ENCODE measurements at regions not wholly inside any gene's neighbourhood (a gene's known extent, or its start where the extent isn't known, plus 50 kb on each side); places are given as distances from the start of the nearest gene placed in this dataset.

DNA sequence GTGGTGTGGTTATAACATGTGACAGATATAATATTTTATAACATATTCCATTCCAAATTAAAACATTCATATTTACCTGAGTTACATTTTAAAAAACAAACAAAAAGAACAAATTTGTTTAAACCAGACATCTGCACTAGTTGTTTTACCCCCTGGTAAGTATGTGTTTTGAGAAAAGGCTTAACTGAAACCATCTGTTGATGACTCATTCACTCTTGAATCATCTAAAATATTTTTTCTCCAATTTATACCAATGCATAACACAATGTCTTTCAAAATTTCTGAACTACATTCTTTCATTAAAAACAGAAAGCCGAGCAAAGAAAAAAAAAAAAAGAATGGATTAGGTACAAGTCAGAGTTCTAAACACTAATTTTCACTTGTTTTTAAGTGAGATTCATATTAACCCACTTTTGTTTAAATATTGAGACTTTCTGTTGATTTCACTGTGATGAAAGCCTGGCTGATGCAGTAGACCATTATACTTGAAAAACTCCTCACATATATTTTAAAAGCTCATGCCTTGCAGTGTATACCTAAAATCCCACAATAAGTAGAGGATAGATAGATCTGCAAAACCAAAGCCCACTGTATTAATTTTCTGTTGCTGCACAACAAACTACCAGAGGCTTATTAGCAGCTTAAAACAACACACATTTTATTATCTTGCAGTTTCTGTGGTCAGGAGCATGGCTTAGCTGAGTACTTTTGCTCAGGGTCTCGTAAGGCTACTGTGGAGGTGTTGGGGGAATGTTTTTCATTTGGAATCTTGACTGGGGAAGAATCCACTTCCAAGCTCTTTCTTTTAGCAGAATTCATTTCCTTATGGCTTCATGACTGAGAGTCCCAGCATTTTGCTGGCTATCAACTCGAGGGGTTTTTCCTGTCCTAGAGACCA lies 221.5 kb downstream of the PCDH18 start:
- DNase-seq: no peak

DNA sequence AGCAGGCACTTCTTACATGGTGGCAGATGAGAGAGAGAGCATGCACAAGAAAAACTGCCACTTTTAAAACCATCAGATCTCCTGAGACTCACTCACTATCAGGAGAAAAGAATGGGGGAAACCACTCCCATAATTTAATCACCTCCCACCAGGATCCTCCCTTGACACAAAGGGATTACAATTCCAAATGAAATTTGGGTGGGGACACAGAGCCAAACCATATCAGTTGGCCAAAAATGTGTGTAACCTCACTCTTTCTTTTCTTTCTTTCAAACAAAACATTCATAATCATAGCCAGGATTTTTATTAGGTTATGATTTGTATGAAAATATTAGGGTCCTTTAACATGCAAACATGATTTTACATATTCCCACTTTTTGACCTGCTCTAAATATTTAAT lies 222.1 kb downstream of the PCDH18 start:
- no peak for DNase-seq

DNA sequence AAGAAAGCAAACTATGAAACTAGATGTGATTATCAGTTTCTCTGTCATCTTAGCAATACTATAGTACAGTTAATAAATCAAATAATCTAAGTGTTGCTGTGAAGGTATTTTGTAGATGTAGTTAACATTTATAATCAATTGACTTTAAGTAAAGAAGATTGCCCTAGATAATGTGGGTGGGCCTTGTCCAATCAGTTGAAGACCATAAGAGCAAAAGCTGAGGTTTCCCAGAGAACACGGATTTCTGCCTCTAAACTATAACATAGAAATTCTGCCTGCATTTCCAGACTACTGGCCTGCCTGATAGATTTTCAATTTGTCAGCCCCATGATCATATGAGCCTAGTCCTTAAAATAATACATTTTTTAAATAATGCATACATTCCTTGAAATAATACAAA lies 222.9 kb downstream of the PCDH18 start:
- no peak for DNase-seq

DNA sequence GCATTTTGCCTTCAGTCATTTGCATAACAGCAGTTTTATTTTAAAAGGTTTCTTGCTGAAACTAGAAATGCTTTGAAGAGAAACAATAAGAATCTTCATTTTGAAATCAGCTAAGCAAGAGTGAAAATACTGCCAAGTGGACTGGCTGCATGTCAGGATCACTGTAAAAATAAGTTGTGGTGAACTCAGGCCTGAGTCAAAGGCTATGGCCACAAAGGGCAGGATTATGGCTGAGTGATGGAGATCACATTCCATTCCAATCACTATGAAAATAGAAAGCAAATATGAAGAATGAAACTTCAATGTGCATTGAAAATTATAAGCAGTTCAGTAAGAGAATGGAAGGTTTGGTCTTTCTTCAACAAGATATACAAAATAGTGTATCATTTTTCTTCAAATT lies 224.5 kb downstream of the PCDH18 start:
- DNase-seq: no peak

DNA sequence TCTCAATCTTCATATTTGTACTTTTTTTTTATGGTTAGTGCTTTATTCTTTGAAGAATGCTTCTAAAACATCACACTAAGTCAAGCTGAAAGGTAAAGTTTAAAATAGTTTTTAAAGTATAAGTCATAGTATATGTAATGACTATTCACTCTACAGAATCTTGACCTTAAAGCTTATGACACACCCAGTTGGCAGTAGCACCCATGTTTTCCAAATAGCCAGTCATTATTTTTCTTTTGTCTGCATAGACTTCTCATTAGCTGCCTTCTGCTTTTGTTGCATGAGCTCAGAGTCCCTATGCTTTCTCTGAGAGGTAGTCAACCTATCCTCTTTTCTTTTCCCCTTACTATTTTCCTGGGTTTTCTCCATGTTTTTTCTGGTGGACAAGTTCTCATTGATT lies 231.5 kb downstream of the PCDH18 start:
- no peak for DNase-seq

DNA sequence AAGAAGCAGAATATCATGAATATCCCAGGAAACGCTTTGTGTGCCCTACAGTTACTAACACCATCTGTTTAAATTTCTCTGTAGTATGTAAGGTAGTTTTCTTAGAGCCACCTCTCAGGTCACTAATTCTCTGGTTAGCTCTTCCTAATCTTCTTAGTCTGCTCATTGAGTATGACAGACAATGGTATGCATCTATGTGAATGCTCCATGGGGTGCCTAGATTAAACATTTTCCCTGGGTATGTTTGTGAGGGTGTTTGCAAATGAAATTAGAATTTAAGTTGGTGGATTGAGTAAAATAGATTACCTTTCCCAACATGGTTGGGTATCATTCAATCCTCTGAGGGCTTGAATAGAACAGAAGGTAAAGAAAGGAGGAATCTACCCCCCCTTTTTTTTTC lies 233.0 kb downstream of the PCDH18 start:
- DNase-seq: no peak

DNA sequence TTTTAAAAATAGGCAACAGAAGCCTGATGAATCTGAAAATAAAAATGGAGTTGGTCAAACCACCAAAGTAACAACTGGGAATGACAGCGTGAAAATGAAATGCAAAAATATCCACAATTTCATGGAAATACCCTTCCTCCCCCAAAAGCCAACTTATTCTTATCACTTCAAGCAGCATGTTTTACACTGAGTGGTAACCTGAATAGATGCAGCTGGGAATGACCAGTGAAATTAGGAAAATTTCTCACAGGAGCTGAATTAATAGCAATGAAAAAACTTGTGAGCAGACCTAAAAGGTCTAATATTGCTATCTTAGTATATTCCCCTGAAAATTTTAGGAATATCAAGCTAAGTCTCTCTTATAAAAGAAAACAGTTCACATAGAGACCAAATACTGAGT lies 239.0 kb downstream of the PCDH18 start:
- DNase-seq: peak in 1 of 2 donors; percentile 9

DNA sequence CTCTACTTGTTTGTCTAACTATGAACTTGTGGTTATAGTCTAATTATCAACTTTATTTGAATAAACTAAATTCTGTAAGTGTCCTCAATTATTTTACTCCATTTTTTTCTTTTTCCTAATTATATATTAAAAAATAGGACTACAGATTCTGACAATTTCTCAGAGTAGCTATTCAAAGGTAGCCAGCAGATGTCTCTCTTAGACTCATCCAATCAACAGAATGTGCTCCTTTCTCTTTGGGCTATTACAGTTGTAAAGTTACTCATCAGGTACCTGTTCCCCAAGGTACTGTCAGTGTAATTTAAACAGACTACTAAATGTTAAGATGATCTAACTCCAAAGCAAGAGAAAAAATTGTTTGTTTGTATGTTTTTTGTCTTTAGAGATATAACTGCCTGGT lies 248.6 kb downstream of the PCDH18 start:
- DNase-seq: no peak

DNA sequence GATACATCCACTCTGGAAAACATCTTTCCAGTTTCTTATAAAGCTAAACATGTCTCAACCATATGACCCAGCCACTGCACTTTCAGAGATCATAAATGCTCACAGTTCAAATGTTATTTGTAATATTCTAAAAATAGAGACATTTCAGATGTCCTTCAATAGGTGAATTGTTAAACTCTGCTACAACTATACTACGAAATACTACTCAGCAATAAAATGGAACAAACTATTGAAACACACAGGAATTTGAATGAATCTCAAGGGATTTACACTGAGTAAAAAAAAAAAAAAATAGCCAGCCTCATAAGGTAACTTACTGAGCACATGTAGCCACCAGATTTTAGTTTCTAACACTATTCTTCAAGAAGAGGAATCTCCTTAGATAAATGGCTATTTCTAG lies 253.9 kb downstream of the PCDH18 start:
- DNase-seq: no peak

DNA sequence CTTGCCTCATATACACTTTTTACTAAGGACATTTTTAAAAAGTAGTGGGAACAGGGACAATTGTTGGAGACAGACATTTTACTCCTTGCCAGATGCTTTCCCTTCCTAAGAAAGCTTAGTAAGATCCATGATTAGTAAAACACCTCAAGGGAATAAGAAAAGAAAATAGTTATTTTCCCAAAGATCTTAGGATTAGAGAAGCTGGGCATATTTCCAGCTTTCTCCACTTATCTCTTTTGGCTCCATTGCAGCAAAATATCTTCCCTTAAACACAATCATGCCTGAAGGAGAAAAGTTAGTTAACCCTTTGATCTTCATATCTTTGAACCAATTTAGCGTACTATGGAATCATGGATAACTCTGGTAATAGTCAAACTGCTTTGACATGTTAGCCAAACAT lies 257.9 kb downstream of the PCDH18 start:
- peak in 1 of 2 donors; percentile 12 for DNase-seq

DNA sequence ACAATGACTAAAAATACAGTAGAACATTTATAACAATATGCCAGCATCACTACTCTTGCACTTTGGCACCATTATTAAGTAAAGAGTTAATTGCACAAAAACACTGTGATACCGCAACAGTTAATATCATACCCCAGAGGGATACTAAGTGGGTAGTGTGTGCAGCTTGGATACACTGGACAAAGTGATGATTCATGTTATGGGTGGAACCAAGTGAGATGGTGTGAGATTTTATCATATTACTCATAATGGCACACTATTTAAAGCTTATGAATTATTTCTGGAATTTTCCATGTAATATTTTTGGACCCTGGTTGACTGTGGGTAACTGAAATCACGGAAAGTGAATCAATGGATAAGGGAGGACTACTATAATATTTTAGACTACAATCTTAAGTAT lies 265.3 kb downstream of the PCDH18 start:
- DNase-seq: no peak

DNA sequence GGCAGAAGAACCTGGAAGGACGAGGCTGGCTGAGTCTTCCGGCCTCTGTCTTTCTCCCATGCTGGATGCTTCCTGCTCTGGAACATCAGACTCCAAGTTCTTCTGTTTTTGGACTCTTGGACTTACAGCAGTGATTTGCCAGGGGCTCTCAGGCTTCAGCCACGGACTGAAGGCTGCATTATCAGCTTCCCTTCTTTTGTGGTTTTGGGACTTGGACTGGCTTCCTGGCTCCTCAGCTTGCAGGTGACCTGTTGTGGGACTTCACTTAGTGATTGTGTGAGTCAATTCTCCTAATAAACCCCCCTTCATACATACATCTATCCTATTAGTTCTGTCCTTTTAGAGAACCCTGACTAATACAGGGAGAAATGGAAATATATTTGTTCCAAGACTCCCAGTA lies 265.8 kb downstream of the PCDH18 start:
- DNase-seq: no peak

DNA sequence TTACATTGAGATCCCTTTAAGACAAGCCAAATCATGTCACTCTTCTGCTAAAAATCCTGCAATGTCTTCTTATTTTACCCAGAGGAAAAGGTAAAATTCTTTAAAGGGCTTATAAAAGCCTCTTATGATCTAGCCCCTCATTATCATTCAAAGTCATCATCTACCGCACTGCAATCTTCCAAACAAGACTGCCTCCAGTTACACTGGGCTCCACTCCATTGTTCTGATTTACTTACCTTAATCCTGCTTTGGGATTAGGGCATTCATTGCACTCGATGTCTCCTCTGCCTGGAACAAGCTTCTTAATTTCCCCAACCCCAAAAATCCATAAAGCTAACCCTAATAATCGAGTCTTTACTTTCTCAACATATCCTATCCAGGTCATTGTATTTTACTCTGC lies 269.1 kb downstream of the PCDH18 start:
- DNase-seq: no peak

DNA sequence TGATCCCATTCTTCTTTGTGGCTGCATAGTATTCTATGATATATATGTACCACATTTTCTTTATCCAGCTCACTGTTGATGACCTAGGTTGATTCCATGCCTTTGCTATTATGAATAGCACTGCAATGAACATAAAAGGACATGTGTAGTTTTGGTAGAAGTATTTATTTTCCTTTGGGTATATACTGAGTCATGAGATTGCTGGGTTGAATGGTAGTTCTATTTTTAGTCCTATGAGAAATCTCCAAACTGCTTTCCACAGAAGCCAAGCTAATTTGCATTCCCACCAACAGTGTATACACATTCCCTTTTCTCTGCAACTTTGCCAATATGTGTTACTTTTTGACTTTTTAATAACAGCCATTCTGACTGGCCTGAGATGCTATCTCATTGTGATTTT lies 278.3 kb downstream of the PCDH18 start:
- no peak for DNase-seq

DNA sequence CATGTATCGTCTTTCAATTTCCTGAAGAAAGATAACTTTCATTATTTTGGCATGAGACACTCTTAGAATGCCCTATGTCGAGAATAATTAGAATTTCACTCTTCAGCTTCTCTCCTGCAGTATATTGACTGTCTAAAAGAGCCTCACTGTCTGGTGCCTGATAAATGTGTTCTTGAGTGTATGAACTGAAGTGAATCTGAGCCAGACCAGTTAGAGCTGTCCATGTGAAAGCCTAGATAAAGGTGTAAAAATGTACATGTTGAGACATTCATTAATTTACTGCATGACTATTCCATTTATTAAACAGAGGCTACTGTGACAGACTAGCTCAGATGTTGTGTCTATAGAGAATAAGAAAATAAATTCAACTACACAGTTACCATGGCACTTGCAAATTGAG lies 283.2 kb downstream of the PCDH18 start:
- DNase-seq: no peak

DNA sequence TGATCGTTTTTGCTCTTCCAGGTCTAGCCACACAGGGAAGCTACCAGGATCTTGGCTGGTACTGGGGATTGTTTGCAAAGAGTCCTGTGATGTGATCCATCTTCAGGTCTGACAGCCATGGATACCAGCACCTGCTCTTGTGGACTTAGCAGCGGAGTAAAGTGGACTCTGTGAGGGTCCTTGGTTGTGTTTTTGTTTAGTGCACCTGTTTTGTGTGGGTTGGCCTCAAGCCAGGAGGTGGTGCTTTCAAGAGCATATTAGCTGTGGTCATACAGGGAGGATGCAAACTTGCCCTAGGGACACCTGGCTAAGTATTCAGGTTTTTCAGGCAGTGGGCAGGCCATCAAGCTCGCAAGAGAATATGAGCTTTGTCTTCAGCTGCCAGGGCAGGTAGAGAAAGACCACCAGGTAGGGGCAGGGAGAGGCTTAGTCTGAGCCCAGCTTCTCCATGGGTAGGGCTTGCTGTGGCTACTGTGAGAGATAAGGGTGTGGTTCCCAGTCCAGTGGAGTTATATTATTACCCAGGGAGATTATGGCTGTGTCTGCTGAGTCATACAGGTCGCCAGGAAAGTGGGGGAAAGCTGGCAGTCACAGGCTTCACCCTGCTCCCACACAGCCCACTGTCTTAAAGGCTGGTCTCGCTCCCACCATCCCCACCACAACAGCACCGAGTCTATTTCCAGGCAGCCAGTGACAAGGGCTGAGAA lies 293.7 kb downstream of the PCDH18 start:
- no peak for DNase-seq

DNA sequence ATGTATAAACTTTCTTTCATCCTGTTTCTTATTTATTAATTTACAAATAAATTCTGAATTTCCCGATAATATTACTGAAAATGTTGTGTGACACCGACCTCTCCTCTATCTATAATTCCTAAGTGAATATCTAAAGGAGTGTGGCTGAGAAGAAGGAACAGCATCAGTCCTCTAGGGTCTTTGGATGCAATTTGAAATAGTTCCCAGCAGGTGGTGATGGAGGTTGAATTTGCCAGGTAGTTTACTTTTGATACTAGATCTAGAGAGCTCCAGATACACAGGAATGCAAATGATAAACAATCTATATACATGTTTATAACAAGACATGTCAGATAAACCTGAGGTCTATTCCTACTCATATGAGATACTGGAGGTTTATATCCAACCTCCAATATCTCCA lies 305.4 kb downstream of the PCDH18 start:
- no peak for DNase-seq

DNA sequence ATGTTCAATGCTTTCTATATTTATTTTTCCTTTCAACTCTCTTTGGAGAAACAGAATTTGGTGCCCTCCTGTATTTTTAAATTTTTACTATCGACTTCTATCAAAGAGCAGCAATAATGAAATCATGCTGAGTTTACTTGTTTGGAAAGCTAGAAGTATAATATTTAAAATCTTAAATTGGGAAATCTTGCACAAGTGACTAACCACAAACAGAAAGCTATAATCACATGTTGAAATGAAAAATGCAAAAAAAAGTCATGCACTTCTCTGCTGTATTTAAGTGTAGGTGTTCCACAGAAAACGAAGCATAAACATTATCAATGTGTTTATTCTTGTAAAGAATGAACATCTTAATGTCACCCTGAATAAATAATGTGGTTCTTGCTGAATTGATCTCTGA lies 306.1 kb downstream of the PCDH18 start:
- DNase-seq: no peak

DNA sequence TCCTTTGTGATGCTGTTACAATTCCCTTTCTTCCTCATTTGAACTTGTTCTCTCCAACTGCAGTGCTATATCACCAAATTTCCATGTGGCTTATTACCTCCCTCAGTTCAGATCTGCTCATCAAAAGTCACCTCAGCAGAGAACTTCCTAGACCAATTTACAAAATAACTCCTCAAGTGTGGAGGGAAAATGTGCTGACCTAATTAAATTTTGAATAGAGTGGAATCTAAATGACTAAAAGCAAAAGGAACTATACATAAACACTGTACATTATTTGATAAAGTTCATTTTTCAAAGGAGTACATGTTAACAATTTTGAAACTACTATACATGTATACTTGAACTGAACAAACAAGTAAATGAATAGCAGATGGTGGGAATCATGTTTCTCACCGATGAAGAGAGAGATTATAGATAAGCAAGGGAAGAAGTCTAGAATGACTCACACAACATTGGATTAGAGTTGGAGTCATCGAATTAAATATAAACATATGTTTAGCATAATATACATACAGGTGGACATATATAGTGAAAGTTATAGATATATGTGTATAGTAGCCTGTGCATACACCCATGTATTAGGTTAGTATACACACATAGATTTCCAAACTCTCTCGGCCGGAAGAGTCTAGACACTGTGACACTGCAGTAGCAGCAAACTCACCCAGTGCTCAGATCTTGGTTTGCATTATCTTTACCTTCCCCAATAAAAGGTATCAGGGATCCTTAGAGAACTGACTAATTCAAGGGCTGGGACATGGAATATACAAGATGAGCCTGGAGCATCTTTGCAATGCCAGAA lies 318.7 kb downstream of the PCDH18 start:
- no peak for DNase-seq

DNA sequence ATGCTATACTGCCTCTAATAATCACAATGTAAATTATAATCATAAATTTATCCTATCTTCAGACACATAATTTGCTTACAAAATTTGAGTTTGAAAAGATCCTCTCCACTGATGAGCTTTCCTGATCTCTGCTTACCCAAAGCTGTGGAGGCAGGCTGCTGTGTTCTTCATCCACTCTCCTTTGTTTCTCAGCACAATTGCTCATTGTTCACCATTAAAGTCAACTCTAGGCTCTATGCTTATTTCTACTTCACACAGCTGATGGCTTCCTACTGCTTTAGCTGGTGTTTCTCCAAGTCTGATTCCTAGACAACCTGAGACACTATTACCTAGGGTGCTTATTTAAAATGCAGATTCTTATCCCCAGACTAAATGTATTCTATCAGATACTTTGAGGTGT lies 319.7 kb downstream of the PCDH18 start:
- no peak for DNase-seq

DNA sequence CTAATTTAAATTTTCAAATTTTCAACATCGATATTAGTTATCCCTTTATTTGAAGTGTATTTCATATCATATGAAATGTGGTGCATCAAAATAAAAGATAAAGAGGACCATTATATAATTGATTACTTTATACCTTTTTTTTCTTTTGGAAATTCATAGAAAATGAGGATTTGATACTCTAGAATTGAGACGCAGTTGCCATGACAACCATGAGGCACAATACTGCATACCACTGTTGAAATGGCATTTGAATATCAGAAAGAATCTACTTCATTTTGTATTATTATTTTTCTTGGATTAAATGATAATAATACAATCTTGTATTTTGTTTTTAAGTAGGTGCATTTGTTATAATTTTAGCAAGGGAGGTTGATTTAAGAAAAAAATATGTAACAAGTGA lies 323.1 kb downstream of the PCDH18 start:
- DNase-seq: no peak

DNA sequence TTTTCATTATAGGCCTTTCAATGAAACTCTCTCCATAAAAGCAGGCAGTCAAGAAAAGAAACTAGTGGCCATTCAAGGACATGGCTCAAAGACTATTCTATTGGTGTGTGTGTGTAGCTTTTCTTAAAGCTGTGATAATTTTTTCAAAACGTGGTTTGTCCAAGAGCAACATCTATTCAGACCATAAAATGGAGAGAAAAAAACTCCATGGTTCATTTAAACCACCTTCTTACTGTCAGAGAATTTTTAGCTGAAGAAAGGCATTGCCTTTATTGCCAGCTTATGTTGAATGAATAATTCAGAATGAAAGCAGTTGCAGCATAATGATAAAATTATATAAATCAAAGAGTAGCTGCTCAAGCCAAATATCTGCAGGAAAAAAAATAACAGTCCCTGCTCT lies 325.5 kb downstream of the PCDH18 start:
- no peak for DNase-seq

DNA sequence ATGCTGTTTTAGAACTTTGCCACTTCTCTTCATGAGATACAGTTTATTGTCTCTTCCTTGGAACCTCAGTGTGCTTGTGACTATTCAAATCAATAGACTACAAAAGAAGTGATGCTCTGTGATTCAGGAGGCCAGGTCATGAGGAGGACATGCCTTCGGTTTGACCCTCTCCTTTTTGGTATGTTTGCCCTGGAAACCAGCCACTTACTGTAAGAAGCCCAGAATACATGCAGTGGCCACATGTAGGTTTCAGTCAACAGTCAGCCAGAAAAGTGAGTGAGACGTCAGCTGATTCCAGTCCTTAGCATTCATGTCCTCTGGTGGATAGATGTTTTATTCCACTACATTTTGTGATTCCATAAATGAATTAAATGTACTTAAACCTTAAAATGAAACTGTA lies 328.7 kb downstream of the PCDH18 start:
- no peak for DNase-seq

Measured in right lung (tissue), 2 donors.